NCI-H2029 treated with DMSO at 0.1 percent for 48 hours (cell line): ENCODE measurements at regions not wholly inside any gene's neighbourhood (a gene's known extent, or its start where the extent isn't known, plus 50 kb on each side); places are given as distances from the start of the nearest gene placed in this dataset.

ENCODE experiments used
- DNase-seq: peaks from one replicate; lab custom pipeline; 2025; lab: John Stamatoyannopoulos, UW

DNA sequence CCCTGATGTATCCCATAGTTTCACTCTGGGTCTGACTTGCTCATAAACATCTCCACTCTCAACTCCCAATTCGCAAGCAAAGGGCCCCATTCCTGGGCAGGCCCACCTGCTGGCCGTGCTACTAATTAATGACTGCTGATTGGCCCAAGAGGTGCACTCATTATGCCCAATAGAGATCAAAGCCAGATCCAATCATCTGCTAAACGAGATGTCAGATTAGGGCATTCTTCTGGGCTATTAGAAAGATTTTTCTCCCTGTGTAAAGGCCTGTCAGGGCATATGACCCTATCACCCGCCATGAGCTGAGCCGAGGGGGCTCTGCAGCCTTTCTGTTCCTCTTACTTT is 103.4 kb upstream of the HAAO start:
- DNase-seq, result no peak

DNA sequence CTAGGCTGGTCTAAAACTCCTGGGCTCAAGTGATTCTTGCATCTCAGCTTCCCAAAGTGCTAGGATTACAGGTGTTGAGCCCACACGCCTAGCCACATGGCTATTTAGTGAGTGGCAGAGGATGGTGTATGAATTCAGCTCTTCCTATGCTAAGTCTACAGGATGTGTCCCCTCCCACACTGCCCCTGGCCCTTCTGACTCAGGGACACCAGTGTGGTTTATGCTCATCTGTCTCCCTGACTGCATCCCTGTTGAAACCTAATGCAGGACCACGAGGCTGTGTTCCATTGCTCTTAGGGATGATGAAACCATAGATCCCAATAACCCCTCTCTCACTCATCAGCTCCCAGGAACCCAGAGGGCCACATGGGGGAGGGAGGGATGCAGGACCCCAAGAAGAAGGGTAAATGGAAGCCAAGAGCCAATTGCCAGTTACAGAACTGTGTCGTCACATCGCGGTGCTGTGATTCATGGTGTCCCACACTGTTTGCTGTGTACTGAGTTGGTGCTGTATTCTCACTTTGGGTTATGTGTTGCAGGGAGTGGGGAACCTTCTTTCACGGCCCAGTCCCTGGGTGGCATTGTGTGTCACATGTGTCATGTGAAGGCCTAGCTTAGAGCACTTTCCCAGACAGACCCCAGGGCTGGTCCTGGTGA is 102.9 kb upstream of the HAAO start:
- DNase-seq, result no peak

DNA sequence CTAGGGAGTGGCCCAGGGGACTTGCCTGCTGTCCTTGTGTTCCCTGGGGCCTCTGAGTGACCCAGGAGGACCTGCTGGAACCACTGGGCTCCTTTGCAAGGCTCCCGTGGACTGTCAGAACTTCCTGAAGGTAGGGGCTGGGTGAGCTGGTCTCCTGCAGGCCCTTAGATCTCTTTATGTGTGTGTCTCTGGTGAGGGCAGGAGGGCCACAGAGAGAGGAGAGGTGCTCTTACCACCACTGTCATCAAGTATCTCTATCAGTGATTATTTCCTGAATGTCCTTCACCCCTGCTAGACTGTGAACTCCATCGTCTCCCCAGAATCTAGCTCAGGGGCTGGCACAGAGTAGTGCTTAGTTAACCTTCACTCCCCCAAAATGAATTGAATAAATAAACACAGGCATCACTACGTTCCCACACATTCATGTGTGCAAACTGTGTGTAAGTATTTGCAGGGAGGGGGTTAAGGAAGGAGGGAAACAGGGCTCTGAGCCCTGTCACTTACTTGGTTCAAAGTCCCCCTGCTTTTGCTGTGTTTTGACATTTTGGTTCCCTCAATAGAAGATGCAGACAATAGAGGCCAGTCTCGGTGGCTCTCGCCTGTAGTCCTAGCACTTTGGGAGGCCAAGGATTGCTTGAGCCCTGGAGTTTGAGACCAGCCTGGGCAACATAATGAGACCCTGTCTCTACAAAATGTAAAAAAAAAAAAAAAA is 100.8 kb upstream of the HAAO start:
- DNase-seq, result no peak

DNA sequence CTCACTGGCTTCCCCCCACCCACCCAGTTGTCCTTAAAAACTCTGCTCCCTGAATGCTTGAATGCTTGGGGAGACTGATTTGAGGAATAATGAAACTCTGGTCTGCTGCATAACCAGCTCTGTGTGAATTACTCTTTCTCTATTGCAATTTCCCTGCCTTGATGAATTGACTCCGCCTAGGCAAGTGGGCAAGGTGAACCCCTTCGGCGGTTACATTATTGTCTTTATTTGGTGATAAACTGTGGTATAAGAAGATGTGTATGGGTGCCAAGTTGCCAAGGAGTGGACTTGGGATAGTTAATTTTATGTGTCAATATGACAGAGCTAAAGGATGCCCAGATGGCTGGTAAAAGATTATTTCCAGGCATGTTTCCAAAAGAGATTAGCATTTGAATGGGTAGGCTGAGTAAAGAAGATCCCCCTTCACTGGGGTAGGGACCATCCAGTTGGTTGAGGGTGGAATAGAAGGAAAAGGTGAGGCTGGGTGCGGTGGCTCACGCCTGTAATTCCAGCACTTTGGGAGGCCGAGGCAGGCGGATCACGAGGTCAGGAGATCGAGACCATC is 98.5 kb upstream of the HAAO start:
- no peak for DNase-seq

DNA sequence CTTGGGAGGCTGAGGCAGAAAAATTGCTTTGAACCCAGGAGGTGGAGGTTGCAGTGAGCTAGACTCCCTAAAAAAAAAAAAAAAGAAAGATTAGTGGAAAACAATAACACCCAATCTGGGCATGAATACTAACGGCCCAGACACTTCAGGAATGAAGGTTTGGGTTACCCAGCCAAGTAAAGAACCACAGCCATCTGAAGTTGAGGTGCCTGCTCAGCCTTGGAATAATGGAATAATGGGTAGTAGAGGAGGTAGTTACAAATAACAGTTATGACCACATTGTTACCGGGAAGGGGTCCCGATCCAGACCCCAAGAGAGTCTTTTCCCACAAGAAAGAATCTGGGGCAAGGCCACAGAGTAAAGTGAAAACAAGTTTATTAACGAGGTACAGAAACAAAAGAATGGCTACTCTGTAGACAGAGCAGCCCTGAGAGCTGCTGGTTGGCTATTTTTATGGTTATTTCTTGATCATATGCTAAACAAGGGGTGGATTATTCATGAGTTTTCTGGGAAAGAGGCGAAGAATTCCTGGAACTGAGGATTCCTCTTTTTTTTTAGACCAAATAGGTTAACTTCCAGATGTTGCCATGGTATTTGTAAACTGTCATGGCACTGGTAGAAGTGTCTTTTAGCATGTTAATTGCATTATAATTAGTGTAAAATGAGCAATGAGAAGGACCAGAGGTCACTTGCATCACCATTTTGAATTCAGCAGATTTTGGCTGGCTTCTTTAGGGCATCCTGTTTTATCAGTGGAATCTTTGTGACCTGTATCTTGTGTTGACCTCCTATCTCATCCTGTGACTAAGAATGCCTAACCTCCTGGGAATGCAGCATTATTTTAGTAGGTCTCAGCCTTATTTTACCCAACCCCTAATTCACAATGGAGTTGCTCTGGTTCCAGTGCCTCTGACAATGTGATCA is 96.2 kb upstream of the HAAO start:
- no peak for DNase-seq

DNA sequence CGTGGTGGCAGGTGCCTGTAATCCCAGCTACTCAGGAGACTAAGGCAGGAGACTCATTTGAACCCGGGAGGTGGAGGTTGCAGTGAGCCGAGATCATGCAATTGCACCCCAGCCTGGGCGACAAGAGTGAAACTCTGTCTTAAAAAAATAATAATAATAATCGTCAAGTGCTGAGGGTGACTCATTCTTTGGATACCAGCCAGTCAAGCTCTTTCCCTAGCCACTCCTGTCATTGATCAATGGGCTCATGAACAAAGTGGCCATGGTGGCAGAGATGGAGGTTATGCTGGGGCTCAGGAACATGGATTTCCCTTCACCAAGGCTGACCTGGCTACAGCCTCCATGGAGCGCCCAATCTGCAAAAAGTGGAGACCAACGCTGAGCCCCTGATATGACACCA is 94.5 kb upstream of the HAAO start:
- no peak for DNase-seq

DNA sequence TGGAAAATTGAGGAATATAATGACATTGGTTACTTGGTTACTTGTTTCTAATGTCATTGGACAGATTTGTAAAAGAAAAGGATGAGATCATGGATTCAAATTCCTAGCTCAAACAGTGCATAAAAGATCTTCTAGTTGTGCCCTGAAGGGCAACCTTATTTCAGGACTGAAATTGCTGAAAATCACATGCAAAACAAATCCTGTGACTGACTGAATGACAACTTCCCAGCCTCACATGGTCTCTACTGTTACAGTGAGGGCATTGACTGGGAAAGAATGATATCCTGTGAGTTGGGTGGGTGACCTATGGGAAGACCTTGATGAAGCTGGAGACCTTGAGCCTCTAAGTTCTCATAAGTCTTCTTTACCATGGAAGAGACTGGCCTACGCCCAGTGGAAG is 90.4 kb upstream of the HAAO start:
- DNase-seq, result no peak

DNA sequence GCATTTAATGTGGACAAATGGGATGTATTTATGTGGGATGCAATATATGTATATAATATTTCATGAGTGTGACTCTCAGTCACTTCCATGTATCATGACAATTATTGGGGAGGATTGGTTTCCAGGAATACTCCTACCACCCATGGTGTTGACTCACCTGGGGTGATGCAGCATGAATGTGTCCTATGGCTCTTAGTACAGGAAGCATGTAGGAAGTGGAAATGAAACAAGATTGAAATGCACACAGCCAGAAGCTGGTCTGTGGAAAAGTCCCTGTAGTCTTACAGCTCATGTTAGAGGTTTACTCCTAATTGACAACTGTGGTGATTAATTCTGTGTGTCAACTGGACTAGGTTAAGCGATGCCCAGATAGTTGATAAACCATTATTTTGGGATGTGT is 89.3 kb upstream of the HAAO start:
- no peak for DNase-seq

DNA sequence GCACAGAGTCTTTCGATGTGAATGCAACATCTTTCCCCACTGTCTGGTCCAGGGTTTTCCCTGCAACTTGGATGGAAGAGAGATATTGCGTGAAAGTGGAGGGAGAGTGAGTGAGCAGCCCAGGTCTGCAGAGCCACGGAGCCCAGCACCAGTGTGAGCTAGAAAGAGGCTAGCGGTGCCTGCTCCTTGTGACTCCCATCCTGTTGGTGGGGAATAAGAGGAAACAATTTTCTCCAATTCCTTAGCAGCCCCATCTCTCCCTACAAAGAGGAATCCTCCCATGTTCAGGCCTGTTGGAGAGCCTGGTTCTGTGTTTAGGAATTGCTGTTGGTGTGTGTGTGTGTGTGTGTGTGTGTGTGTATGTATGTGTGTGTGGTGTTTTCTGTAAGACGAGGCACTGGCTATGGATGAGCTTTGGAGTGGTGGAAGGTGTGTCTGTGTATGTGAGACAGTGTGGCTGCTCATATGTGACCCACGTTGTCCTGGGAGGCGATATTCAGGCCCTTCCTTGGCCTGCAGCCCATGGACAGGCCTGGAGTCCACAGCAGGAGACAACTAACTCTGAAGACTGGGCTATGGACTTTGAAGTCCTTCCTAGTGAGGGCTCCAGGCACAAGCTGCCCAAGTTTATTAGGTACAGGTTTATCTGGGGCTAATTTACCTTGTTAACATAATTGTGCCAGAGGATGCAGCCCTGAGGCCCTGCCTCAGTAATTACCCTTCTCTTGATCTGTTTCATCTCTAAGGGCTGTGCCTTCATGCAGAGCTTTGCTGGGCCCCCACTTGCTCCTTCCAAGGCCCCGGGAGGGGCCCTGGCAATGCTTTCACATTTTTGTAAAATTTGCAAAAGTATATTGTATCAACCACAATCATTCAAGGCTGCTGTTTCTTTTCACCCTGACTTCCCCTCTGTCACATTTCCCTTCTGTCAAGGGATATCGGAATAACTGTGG is 88.6 kb upstream of the HAAO start:
- DNase-seq, result no peak

DNA sequence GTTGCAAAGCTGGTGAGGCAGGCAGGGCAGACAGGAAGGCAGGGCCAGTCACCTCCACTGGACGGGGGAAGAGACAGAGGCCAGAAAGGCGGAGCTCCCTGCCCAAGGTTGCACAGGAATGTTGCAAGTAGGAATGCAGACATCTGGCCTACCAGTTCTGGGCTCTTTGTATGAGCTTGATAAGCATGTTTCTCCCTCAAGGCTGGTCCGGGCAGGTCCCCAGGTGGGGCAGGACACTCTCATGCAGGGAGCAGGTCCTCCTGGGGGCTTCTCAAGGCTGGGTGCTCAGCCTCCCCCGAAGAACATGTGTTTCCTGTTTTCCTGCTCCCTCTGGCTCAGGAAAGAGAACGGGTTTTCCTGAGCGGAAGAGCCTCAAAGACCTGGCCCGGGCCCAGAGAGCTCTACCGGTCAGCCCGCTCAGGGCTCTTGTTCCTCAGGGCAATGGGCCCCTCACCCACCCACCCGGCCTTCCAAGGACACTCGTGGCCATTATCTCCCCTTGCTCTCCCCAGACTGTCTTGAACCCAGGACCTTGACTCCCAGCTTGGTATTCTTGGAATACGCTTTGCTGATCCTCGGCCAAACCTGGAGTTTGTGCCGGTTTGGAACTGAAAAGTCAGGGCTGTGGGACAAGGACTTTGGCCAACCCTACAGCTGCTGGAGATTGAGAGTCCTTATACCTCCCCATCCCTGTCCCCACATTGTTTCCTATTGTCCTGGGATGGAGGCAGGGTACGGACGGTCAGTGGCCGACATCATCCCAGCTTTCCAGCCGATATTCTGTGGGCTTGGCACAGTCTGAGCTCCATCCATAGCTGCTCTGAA is 87.7 kb upstream of the HAAO start:
- DNase-seq, result no peak

DNA sequence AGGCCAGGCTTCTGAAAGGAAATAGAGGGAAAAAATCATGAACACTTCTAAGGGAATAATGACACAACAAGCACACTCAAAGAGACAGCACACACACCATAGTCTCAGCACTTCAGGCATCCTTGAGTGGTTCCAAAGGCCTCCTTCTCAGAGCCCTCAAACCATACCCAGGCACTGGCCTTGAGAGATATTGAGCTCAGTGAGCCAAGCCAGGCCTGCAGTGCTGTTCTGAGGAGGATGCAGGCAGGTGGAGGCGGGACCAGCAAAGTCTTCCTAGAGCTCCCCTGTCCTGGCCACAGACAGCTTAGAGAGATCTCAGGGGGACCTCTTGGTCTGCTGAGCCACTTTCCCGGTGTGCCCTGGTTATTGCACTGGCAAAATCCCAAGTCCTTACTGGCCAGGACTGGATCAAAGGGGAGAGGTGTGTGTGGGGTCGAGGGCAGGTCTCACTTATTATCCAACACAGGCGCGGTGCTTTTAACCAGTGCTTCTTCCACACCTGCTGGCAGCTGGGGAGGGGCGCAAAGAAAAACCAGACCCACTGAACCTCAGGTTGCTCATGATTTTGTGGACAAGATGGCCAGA is 86.8 kb upstream of the HAAO start:
- no peak for DNase-seq

DNA sequence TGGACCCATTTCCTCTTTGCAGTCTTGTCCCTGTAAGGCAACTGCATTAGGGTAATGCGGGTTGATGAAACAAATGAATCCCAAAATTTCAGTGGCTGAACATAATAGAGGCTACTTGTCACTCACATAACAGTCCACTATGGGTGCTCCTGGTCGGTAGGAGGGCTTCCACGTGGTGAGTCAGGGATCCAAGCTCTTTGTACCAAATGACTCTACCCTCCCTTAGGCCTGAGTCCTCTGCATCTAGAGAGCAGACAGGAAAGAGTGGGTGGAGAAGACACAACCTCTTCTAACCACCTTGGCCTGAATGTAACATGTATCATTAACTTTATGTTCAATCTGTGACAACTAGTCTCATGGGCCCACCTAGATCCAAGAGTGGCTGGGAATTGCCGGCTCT is 86.2 kb upstream of the HAAO start:
- DNase-seq, result no peak

DNA sequence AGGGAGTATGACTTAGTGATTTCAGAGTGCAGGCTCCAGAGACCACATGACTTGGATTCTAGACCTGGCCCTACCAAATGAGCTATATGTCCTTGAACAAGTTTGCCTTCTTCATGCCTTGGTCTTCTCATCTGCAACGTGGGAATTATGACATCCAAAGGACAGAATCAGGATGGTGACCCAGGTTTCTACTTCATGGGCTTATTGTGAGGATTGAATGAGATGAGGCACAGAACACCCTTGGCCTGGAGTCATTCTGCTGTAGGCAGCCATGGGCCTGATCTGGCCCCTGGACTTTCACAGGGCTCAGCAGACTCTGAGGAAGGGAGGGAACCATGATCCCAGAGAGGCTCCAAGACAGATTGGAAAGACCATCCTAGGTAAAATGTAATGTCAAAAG is 85.6 kb upstream of the HAAO start:
- no peak for DNase-seq

DNA sequence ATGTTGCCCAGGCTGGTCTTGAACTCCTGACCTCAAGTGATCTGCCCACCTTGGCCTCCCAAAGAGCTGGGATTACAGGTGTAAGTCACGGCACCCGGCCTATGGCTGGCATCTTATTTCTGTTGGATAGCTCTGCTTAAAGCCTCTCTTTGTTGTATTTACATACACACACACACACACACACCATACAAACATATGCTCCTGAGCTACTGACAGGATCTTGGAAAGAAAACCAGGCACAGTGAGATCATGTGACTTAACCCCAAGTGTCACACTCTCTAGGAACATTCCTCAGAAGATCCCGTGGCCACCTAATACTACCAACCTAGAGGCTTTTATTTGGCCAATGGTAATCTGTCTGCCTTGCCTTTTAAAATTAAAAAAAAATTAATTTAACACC is 85.1 kb upstream of the HAAO start:
- DNase-seq, result no peak

DNA sequence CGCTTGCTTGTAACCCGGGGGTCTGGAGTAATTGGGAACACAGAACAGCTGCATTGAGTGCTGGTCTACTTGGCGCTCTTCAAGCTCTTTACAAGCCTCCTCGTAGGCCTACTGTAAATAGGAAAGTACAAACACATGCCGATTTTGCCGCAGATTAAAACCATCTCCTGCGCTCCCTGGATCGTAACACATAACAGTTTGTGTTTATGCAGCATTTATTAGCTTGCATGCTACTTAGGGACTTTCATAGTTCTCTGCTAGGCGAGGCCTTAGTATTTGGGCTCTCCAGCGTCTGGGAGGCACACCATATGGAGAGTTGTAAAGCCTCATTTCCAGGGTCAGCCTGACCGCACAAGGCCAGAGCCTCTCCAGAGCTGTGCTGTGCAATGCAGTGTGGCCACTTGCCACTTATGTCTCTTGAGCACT is 84.0 kb upstream of the HAAO start:
- no peak for DNase-seq

DNA sequence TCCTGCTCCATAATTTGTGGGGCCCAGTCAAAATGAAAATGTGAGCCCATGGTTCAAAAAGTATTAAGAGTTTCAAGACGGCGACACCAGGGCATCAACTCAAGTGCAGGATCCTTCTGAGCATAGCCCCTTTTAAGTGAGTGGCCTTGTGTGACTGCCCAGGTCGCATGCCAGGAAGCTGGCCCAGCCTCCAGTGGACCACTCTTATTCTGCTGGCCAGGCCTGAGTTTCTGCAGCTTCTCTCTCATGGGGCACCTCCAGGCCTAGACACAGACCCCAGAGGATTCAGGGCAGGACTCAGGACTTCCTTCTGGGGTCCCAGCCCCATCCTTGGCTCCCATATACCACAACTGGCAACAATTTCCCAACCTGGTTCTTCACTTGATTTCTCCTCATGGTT is 83.5 kb upstream of the HAAO start:
- DNase-seq, result no peak

DNA sequence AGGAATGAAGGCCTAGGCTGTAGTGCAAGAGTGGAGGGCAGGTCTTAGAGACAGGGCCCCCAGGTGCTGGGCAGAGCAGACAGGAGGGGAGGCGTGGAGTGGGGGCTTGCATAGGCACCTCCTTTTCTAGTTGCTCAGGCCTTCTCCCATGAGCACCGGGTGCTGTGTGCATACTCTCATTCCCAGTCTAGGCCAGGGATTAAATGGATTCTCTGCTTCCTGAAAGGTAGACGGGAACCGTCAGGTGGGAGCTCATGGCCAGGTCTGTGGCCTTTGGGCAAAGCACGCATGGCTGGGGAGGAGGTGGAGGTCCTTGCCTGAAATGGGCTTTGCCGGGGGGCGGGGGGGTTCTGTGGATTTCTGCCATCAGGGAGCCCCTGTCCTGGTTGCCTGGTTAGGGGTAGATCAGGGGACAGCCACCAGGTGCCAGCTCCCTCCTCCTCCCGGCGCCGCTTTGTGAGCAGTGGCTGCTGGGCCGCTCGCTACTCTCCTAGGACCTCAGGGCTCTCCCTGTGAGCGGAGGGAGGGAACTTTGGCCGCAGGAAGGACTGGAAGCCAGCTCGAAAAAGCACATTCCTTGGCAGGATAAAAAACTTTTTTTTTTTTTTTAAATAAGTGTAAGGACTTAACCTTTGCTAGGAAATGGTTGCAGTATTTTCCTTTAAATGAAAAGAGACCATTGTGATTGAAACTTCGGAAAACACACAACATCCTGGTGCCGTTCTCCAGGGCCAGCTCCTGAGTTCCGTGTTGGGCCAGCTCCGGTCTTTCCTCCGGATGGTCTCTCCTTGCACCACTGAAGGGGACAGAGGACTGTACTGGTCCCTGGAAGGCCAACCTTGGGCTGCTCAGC is 82.8 kb upstream of the HAAO start:
- no peak for DNase-seq

DNA sequence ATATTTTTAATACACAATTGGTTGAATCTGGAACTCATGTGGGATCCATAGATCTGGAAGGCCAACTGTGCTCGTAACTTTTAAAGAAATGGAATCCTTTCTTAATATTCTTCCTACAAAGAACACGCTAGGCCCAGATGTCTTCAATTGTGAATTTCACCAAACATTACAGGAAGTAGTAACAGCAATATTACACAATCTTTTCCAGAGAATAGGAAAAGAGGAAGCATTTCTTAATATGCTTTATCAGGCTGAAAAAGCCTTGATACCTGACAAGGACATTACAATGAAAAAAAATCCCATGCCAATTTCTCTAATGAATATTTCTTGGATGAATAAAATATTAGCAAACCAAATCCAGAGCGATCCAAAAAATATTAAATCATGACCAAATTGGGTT is 80.3 kb upstream of the HAAO start:
- DNase-seq, result no peak

DNA sequence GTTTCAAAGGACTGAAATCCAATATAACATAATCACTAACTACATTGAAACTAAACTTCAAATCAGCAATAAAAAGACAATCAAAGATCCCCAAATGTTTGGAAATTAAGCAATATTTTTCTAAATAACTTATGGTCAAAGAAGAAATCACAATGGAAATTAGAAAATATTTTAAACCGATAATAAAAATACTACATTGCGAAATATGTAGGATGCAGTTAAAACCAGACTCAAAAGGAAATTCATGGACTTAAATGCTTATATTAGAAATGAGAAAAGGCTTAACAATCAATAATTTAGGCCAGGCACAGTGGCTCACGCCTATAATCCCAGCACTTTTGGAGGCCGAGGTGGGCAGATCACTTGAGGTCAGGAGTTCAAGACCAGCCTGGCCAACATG is 79.0 kb upstream of the HAAO start:
- no peak for DNase-seq
